LoVo (cell line): ENCODE measurements at regions not wholly inside any gene's neighbourhood (a gene's known extent, or its start where the extent isn't known, plus 50 kb on each side); places are given as distances from the start of the nearest gene placed in this dataset.

ENCODE experiments used
- DNase-seq: peaks from one replicate; pipeline ENCODE4 v3.0.0-alpha.2; 2016; ENCODE audit warnings: low spot score

DNA sequence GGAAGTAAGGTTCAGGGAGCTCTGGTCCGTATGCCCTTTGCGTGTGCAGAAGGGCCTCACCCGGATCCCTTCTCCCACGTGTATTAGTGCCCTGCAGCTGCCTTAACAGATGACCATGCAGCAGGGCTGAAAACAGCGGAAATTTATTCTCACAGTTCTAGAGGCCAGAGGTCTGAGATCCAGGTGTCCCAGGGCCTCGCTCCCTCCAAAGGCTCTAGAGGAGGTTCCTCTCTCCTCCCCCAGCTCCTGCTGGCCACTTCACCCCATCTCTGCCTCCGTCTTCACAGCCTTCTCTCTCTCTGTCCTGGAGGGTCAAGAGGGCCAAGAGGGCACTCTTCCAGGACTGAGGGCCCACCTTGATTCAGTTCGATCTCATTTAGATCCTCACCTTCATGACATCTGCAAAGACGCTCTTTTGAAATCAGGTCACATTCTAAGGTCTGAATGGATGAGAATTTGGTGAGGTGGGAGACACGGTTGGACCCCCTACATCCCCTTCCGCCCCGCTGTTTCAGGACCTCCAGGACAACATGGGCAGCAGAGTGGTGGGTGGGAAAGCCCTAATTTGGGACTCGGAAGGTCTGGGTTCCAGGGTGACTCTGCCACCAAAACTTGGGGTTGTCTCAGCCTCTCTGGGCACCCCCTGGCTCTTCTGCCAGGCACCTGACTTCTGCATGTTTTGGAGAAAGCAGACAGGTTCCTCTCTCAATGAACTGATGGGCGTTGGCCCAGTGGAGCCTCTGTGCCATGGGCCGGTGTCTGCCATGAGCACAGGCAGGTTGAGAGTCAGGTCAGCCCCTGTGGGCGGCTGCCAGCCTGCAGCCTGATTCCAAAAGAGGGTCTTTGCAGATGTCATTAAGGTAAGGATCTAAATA lies 361.2 kb downstream of the SEC14L1 start:
- DNase-seq: no peak

DNA sequence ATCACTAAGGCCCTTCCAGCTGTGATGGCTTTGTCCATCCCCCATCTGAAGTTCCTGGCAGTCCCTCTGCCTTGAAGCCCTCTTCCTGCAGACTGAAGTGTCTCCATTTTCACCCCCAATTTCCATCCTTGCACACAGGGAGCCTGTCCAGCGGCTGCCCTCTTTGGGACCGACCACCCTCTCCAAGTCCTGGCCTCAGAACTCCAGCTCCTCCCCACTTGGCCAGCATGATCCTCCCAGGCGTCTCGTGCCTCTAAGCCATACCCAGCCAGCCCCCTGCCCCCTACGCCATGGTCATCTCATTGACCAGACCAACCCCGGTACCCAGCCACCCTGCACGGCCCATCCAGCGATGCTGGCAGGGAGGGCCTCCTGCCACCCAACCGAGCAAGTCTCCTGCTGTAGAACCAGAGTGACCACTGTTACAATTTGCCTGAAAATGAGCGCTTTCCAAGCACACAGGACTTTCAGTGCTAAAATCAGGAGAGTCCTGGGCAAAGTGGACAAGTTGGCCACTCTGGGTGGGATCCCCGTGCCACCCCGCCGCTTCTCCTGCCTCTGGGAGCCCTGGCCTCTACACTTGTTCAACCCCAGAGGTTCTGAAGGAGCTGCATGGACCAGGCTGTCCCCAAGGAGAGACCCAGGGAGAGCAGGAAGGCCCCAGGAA lies 362.0 kb downstream of the SEC14L1 start:
- no peak for DNase-seq

DNA sequence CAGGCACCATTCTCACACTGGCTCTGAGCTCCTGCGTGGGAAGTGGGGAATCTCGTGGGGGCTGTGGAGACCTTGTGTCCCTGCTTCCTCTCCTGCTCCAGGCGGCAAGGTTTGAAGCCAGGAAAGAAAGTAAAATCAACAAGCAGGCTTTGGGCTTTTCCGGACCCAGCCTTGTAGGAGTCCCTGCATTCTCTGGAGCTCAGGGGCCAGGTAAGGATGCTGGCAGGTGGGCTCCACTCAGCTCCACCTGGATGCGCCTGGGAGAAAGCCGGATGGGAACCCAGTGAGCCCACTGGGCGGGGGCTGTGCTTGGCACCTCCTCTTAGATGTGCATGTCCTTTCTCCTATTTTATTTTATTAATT lies 362.5 kb downstream of the SEC14L1 start:
- DNase-seq: no peak

DNA sequence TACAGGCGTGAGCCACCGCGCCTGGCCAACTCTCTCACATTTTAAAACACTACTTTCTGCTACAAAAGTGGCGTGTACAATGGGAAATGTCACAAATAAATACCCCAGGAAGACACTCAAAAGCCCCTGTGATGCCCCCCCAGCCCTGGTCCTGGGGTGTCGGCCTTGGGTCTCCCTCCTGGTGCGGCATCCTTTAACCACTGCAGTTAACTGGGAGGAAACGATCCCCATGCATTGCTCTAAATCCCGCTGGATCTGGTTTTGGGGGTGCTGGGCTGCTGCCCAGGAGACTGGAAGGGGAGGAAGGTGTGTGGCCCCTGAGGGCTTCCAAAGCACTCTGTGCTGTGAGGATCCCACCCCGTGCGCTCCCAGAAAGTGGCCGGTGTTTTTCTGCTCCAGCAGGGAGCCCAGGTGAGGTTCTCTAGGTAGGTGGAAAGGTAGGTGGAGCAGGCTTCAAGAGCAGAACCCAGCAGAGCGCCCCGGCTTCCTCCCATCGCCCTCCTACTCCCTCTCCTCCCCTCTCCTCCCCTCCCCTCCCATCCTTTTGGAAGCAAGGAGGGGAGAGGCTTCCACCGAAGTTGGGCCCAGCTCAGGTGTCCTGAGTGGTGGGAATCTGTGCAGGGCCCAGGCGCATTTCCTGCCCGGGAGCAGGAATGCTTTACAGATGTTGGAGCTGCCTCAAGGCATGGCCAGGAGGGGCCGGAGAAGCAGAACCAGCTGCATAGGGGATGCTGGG lies 363.3 kb downstream of the SEC14L1 start:
- DNase-seq: no peak

DNA sequence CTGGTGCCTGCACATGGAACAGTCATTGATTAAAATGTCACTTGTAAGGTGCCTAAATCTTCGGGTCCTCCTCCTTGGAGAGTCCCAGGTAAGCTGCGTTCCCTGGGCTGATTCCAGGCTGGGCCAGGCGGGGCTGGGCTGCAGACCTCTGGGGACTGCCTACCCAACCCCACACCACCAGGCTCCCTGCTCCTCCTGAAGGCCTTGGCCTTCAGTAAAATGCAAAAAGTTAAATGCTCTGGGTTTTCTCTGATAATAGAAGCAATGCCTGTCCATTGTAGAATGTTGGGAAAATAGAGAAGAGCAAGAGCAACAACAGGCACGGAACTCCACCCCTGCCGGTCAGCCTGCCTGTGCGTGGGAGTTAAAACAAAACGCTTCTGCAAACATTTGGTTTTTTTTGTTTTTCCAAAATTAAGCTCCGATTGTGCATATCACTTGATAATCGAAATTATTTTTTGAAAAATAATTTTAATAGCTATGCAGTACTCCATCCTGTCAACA lies 363.9 kb downstream of the SEC14L1 start:
- no peak for DNase-seq

DNA sequence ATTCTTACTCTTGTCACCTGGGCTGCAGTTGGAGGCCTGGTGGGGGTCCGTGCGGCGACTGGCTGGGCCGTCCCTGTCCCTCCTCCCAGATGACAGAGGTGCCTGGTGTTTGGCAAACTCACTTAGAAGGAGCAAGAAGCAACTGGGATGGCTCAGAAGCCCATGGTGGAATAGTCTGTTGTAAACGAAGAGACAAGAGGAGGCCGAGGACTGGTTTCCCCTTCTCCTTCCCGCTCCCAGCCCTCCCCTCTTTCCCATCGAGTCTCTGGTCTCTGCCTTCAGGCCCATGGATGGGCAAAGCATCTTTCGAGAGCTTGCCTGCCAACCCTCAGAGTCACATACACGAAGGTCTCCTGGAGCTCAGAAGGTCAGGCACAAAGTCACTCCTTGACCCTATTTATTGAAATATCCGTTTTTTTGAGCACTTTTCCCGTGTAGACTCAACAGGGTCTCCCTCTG lies 364.4 kb downstream of the SEC14L1 start:
- no peak for DNase-seq

DNA sequence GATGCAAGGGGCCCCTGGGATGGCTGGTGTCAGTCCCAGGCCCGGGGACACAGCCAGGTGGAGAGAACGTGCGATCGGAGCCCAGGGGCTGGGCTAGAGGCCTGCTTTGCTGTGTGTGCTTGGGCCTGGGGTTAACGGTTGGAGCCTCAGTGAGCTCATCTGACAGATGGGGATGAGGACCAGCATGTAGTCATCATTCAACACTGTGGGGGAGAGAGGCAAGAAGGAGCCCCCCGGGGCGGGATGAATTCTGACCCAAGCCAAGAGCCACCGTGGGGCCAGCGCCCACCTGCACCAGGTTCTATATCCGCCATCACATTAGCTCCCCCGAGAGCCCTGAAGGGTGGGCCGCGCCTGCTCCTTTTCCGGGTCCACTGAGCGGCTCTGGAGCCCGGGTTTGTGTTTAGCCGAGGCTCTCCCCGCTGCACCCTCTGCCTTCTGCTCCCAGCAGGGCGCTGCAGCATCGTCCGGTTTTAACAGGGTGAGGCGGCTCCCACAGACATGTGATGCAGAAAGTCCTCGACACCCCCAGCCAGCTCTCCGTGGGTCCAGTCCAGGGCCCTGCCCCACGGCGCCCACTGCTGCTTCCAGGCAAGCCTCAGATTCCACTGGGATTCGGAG lies 365.7 kb downstream of the SEC14L1 start:
- DNase-seq: no peak

DNA sequence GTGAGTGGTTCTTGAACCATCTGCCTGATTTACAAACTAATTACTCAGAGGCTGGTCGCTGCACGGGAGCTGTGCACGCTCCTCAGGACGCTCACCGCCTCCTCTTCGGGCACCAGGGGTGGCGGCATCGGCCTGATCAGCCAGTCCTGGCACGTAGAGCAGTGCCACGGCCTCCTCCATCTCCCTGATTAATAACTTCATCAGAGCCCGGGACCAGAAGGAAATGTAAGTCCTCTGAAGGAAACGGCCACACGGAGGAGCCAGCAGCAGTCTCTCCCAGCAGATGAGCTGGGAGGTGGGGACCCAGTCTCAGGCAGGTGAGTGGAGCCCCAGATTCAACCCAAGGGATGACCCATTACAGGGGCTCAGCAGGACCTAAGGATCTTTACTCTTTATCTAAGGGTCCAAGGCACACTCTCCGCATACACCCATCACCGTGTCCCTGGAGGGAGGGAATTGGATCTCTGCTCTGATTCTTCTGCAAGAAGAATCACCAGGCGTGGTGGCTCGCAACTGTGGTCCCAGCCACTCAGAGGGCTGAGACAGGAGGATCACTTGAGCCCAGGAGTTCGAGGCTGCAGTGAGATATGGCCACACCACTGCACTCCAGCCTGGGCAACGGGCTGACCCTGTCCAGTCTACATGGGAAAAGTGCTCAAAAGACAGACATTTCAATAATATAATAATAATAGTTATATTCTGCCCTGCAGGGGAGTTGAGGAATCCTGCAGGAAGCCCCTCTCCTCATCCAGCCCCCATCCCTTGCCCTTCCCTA lies 366.5 kb downstream of the SEC14L1 start:
- DNase-seq: no peak

DNA sequence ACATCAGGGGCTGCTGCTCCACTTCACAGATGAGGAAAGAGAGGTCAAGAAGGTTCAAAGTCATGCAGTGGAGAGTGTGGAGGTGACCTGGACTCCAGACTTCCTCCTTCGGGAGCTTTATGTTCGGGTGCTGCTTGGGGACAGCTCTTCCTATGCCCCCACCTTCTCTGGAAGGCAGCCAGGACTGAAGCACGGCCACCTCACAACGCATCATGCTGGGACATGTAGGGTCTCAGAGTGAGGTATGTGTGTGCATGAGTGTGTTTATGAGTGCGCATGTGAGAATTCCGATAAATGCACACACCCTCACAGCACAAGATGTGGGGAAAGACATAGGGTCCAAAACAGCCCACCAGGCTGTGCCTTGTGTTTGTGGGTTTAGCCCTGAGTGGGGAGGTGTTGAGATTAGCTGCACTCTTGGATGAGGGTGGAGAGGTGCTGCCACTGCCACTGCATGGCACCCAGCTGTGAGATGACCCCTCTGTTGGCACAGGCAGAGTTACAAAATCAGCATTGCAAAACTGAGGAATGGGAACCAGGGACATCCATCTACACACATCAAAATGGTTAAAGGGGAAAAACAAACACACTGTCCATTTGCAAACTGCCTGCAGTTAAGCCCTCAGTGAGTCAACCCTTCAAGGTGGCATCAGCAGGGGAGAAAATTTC lies 367.4 kb downstream of the SEC14L1 start:
- DNase-seq: no peak

DNA sequence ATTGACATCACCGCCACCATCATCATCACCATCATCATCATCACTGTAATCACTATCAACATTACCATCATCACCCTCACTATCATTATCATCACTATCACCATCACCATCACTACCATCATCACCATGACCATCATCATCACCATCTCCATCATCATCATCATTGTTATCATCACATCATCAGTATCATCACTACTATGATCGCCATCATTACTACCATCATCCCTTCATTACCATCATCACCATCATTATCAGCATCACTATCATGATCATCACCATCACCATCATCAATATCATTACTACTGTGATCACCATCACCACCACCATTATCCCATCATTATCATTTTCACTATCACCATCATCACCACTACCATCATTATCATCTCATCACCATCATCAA lies 368.3 kb downstream of the SEC14L1 start:
- DNase-seq: no peak

DNA sequence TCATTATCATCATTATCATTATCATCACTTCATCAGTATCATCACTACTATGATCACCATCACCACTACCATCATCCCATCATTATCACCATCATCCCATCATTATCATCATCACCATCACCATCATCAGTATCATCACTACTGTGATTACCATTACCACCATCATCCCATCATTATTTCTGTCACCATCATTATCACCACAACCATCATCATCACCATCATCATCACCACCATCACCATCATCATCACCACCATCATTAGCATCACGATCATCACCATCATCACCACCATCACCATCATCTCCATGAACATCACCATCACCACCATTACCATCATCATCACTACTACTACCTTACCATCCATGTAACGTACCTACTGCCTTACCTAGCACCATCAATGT lies 368.8 kb downstream of the SEC14L1 start:
- no peak for DNase-seq

DNA sequence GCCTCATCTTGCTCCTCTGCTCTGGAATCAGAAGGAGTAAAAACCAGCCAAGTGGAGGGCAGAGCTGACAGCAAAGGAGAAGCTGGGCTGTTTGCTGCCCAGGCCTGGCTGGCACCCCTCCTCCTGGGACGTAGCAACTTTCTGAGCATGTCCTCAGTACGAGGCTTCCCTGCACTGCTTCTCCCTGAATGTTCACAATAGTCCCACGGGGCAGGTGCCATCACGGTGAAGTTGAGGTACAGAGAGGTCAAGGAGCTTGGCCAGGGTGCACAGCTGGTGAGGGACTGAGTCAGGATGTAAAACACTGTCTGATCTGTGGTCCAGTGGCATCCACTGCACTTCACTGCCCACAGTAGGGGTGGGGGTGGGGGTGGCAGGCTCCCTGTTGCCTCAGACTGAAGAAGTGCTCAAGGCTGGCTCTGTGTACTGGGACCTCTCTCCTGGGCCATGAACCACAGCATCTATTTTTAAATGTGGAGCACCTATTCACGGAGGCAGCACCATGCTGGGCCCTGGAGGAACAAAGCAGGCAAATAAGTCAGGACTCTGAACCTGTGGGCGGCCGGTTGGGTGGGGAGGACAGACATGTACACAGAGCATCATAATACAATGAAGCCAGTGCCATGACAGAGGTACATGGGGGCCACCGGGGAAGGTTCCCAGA lies 369.5 kb downstream of the SEC14L1 start:
- no peak for DNase-seq

DNA sequence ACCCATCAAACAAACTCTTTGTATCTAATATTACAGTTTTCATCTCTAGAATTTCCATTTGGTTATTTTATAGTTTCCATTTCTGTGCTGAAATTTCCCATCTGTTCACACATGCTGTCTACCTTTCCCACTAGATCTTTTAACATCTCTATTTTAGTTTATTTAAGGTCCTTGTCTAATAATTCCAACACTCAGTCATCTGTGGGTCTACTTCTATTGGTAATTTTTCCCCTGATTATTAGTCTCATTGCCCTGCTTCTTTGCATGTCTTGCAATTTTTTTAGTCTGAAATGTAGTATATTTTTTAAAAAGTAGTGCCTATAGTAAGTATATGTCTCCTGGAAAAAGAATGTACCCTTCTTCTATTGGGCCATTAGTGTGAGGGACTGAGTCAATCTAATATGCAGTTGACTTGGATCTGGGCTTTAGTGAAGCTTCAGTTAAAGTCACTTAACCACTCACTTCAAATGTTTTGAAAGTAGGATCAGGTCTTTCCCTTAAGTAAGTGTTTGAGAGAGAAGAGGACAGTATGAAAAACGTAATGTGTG lies 370.8 kb downstream of the SEC14L1 start:
- DNase-seq: no peak

DNA sequence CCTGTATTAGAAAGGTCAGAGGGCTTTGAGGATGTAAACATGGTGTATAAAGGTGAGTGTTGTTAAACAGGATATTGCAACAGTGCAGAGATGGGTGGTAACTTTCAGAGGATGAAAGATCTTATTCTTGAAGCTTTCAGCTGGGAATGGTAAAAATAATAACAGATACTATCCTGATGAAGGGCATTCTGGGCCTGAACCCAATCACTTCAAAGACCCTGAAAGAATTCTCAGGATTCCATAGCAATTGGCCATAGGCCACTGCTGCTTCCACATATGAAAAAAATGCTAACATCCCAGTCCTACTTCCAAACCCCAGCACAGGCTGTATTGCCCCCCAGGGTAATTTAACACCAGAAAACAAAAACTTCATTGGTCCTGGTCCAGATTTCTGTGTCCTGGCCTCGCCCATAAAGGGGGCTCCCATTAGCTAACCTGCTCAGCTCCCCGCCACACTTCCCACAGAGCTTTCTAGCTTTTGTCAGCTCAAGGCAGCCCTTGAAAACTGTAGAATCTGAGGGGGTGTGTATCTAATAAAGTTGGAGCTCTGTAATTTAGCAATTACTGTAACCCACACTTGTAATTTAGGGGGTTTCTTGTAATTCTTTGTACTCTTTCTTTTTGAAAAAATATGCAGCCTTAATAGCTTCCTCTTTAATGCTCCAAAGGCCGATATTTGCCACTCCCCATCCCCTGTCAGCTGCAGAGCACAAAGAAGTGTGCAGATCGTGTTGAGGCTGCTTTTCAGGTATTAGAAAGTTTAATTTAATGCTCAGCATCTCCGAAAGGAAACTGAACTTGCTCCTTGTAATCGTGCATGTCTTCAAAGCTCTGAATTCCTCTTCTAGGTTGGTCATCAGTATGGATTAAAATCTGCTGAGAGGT lies 371.5 kb downstream of the SEC14L1 start:
- DNase-seq: no peak

DNA sequence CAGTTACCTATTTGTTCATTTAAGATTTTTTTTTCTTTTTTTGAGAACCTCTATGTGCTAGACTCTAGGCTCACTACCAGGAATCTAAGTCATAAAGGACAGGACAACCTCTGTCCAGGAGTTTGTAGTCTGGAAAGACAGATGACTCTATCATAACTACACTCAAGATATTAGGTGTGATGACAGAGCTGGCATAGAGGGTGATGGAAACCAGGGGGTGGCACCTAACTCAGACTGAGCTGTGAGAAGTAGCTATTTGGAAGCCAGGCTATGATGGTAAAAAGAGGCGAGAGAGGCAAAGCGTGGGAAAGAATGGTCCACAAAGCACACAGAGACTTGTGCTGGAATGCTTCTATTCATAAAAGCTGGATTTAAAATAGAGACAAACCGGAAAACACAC lies 372.3 kb downstream of the SEC14L1 start:
- DNase-seq: no peak

DNA sequence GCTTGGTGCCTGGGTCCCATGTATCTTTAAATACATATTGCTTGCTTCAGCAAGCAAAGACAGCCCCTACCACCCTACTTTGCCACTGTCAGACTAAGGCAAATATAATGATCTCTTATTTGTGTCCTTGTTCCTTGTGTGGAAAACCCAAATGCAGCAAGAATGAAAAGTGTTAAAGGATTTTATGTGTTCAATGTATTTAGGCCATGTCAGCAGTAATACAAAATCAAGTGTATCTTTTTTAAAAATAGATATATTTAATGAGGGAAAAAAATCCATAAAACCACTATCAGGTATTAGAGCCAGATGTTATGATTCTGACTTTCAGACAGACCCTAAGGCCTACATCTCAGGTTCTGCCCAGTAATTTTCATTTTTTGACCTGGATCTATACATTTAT lies 374.5 kb downstream of the SEC14L1 start:
- no peak for DNase-seq

DNA sequence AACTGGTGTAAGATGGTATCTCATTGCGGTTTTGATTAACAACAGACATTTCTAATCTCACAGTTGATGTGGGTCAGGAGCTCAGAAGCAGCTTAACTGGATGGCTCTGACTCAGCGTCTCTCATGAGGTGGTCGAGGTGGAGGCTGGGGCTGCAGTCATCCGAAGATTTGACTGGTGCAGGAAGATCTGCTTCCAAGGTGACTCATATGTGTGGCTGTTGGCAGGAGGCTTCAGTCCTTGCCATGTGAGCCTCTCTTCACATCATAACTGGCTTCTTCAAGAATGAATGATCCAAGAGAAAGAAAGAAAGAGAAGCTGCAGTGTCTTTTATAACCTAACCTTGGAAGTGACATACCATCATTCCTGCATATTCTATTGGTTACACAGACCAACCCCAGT lies 376.1 kb downstream of the SEC14L1 start:
- DNase-seq: peak; percentile 8

DNA sequence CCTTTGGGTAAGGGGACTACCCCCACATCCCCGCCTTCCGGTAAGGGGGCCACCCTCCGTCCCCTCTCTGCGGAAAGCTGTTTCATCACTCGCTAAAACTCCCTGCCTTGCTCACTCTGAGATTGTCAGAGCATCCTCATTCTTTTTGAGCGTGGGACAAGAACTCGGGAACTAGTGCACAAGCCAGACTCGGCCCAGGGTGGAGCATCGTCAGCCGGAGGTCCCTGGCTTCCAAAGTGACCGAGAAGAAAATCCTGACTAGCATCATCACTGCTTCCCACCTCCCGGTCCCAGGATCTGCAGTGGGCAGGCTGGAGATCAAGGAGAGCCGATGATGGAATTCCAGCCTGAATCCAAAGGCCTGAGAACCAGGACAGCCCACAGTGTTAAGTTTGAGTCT lies 380.3 kb downstream of the SEC14L1 start:
- no peak for DNase-seq

DNA sequence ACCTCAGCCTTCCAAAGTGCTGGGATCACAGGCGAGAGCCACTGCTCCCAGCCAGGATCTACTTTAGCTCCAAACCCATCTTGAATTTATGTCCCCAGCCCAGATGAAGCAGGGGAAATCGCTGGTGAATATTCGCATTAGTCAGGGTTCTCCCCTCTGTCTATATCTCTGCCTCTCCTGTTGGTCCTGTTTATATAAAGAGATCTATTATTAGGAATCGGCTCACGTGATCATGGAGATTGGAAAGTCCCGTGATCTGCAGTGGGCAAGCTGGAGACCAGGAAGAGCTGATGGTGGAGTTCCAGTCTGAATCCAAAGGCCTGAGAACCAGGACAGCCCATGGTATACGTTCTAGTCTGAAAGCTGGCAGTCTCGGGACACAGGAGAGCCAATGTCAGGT lies 382.8 kb downstream of the SEC14L1 start:
- DNase-seq: no peak
